ENCODE measurements at regions not wholly inside any gene's neighbourhood (a gene's known extent, or its start where the extent isn't known, plus 50 kb on each side); places are given as distances from the start of the nearest gene placed in this dataset.

GRCh38 chr11:119989159-119989821 is 148.6 kb downstream of the TRIM29 start:
- Histone ChIP-seq H3K79me2 (replicated peaks; ENCODE audit: insufficient read depth) (no peaks in the 10 kb centered on the region), H3F3A (replicated peaks; ENCODE audit: low read depth) (no peaks in the 10 kb centered on the region), H3K27ac (ENCODE audit: low read depth) (no peak overlapping the region), H3K27me3 (ENCODE audit: insufficient read depth) (no peaks in the 10 kb centered on the region), H3K9me2 (ENCODE audit: insufficient read depth) (no peaks in the 10 kb centered on the region), H4K20me1 (replicated peaks; ENCODE audit: insufficient read depth) (no peaks in the 10 kb centered on the region), H3K4me2 (no peak overlapping the region), H2AFZ (no peak overlapping the region), H3K4me1 (ENCODE audit: insufficient read depth) (no peaks in the 10 kb centered on the region), H3K36me3 (ENCODE audit: insufficient read depth) (no peaks in the 10 kb centered on the region), H3K4me3 (no peak overlapping the region)
- ATAC-seq (no peak), DNase-seq (ENCODE audit: low spot score) (no peak)
- H3K4me3 Mint-ChIP-seq: no peak overlapping the region
- peaks cover 12% of the 10 kb centered on the region for H3K4me1 Mint-ChIP-seq
- TF ChIP-seq EZH2phosphoT487 (IDR thresholded peaks at IDR 0.05; ENCODE audit: unreplicated experiment) (no peak), ZNF114 (CRISPR knock-in tag; IDR thresholded peaks at IDR 0.05) (no peak), POLR2AphosphoS5 (IDR thresholded peaks at IDR 0.05; ENCODE audit: low read depth) (no peak), JUNB (IDR thresholded peaks at IDR 0.05; ENCODE audit: unreplicated experiment) (no peak), STAT1 (IDR thresholded peaks at IDR 0.05; ENCODE audit: unreplicated experiment) (no peak), EZH2 (IDR thresholded peaks at IDR 0.05; ENCODE audit: low read depth, unreplicated experiment) (no peak), NANOG (IDR thresholded peaks at IDR 0.05; ENCODE audit: borderline replicate concordance) (no peak), CTCF (conservative IDR thresholded peaks at IDR 0.05; ENCODE audit: low read depth in 2 of 2) (no peak), CREB1 (CRISPR knock-in tag; IDR thresholded peaks at IDR 0.05; ENCODE audit: low read depth) (no peak), REST (IDR thresholded peaks at IDR 0.05; ENCODE audit: unreplicated experiment) (no peak), ZNF331 (CRISPR knock-in tag; IDR thresholded peaks at IDR 0.05; ENCODE audit: low read depth) (no peak), ZNF462 (CRISPR knock-in tag; IDR thresholded peaks at IDR 0.05) (no peak), ETS1 (IDR thresholded peaks at IDR 0.05) (no peak)
- no peak overlapping the region for H3K27ac Mint-ChIP-seq
- no peaks in the 10 kb centered on the region for H3K27me3 Mint-ChIP-seq (ENCODE audit: insufficient read depth, low read depth, poor library complexity)
- no peaks in the 10 kb centered on the region; the same call in 2 of the 3 replicates for H3K36me3 Mint-ChIP-seq (ENCODE audit: low read depth)
- H3K9me3 Mint-ChIP-seq: no peaks in the 10 kb centered on the region; the same call in 2 of the 3 replicates
